Thyroid gland (tissue), 4 donors: ENCODE measurements at regions not wholly inside any gene's neighbourhood (a gene's known extent, or its start where the extent isn't known, plus 50 kb on each side); places are given as distances from the start of the nearest gene placed in this dataset.
"Not testable (repeated sequence)": the region's sequence is repeated elsewhere in the genome, so short reads cannot be mapped to it uniquely, and the experiment has no call there.

ENCODE experiments used
- DNase-seq, 2 donors: peaks; one replicate each; pipeline ENCODE4 v3.0.0-alpha.2; 2019
- H3K27ac ChIP-seq, 3 donors: fragments of 200-600 bp; sonication (generic); 1 replicate in 2 of 3; 2 replicates in 1 of 3; pipeline ENCODE4 v1.5.1; 2016 to 2019; ENCODE audit warnings: mild to moderate bottlenecking in 1 of 3, moderate library complexity in 1 of 3
- H3K27me3 ChIP-seq: fragments of 200-600 bp; sonication (generic); one replicate; pipeline ENCODE4 v1.5.1; 2019
- H3K36me3 ChIP-seq, 2 donors: fragments of 200-600 bp; sonication (generic); one replicate each; pipeline ENCODE4 v1.5.1; 2016 to 2019
- H3K4me1 ChIP-seq, 2 donors: fragments of 200-600 bp; sonication (generic); one replicate each; pipeline ENCODE4 v1.5.1; 2017 to 2019
- H3K4me3 ChIP-seq, 3 donors: fragments of 200-600 bp; sonication (generic); replicated peaks in 1 of 3; 1 replicate in 2 of 3; 2 replicates in 1 of 3; pipeline ENCODE4 v1.5.1; 2016; ENCODE audit warnings: mild to moderate bottlenecking in 1 of 3
- H3K9me3 ChIP-seq: fragments of 200-600 bp; sonication (generic); one replicate; pipeline ENCODE4 v1.5.1; 2017
- WGBS, 2 donors: methylation state at CpG; one replicate each; pipeline ENCODE4 v1.1.5; 2017; 5-methylcytosine and 5-hydroxymethylcytosine counted together
- intact Hi-C: fragments of 100-400 bp; cut with DNase I; formaldehyde crosslinking; loops from one replicate; pipeline ENCODE4 v1.15.1; 2023

- DNase-seq, intact Hi-C loops: not testable (repeated sequence)
These were observed 2826.4 kb downstream of the RPIA start for GRCh38 chr2:91517846-91518245.

GRCh38 chr2:91518361-91518981 lies 2827.0 kb downstream of the RPIA start:
- DNase-seq, H3K36me3 ChIP-seq, H3K4me1 ChIP-seq, H3K27me3 ChIP-seq, H3K4me3 ChIP-seq, intact Hi-C loops, H3K27ac ChIP-seq, H3K9me3 ChIP-seq: not testable (repeated sequence)
- WGBS, 2 donors: 87% methylated on average over 2 of the region's 5 CpGs; no CpG with 5 or more reads in 1 of the 2 donors

More at GRCh38 chr2:91517846-91518245, 2826.4 kb downstream of the RPIA start:
- H3K27me3 ChIP-seq, H3K4me3 ChIP-seq, H3K9me3 ChIP-seq, H3K27ac ChIP-seq, H3K4me1 ChIP-seq, H3K36me3 ChIP-seq: not testable (repeated sequence)
- WGBS, 2 donors: 67% methylated on average over 1 of the region's 1 CpG; no CpG with 5 or more reads in 1 of the 2 donors

GRCh38 chr2:91519359-91519758 lies 2827.9 kb downstream of the RPIA start:
- H3K27me3 ChIP-seq, intact Hi-C loops, H3K9me3 ChIP-seq, DNase-seq, H3K4me3 ChIP-seq, H3K36me3 ChIP-seq, H3K4me1 ChIP-seq, H3K27ac ChIP-seq: not testable (repeated sequence)
- 100% methylated on average over 1 of the region's 3 CpGs; no CpG with 5 or more reads in 1 of the 2 donors for WGBS, 2 donors

- H3K27me3 ChIP-seq, intact Hi-C loops, H3K36me3 ChIP-seq, H3K4me3 ChIP-seq, H3K9me3 ChIP-seq, H3K27ac ChIP-seq, DNase-seq, H3K4me1 ChIP-seq: not testable (repeated sequence)
- no CpG with 5 or more reads among the region's 5 CpGs for WGBS, 2 donors
These were observed 2828.4 kb downstream of the RPIA start for GRCh38 chr2:91519914-91520313.

- intact Hi-C loops, H3K9me3 ChIP-seq, H3K36me3 ChIP-seq, H3K27ac ChIP-seq, H3K4me3 ChIP-seq, H3K4me1 ChIP-seq, H3K27me3 ChIP-seq, DNase-seq: not testable (repeated sequence)
- WGBS, 2 donors: 80% methylated on average over 1 of the region's 3 CpGs; no CpG with 5 or more reads in 1 of the 2 donors
These were observed 2829.1 kb downstream of the RPIA start for GRCh38 chr2:91520523-91520922.

GRCh38 chr2:91520972-91521535 lies 2829.6 kb downstream of the RPIA start:
- intact Hi-C loops, H3K36me3 ChIP-seq, H3K27me3 ChIP-seq, H3K9me3 ChIP-seq, H3K4me1 ChIP-seq, DNase-seq, H3K27ac ChIP-seq, H3K4me3 ChIP-seq: not testable (repeated sequence)
- whole genome bisulfite sequencing, 2 donors: no CpG with 5 or more reads among the region's 7 CpGs

- H3K4me3 ChIP-seq, DNase-seq, H3K27me3 ChIP-seq, H3K9me3 ChIP-seq, H3K4me1 ChIP-seq, H3K27ac ChIP-seq, intact Hi-C loops, H3K36me3 ChIP-seq: not testable (repeated sequence)
- WGBS, 2 donors: no CpG with 5 or more reads among the region's 4 CpGs
These were observed 2830.5 kb downstream of the RPIA start for GRCh38 chr2:91521944-91522343.

- H3K9me3 ChIP-seq, intact Hi-C loops, H3K4me3 ChIP-seq, H3K4me1 ChIP-seq, H3K36me3 ChIP-seq, DNase-seq, H3K27ac ChIP-seq, H3K27me3 ChIP-seq: not testable (repeated sequence)
- no CpG with 5 or more reads among the region's 5 CpGs for WGBS, 2 donors
These were observed 2831.4 kb downstream of the RPIA start for GRCh38 chr2:91522877-91523276.

GRCh38 chr2:91523751-91524150 lies 2832.3 kb downstream of the RPIA start:
- H3K27me3 ChIP-seq, H3K27ac ChIP-seq, H3K36me3 ChIP-seq, H3K4me1 ChIP-seq, H3K4me3 ChIP-seq, H3K9me3 ChIP-seq, intact Hi-C loops, DNase-seq: not testable (repeated sequence)
- WGBS, 2 donors: no CpG with 5 or more reads among the region's 3 CpGs

GRCh38 chr2:91525587-91525986 lies 2834.1 kb downstream of the RPIA start:
- H3K4me1 ChIP-seq, H3K27me3 ChIP-seq, H3K27ac ChIP-seq, H3K4me3 ChIP-seq, intact Hi-C loops, H3K9me3 ChIP-seq, DNase-seq, H3K36me3 ChIP-seq: not testable (repeated sequence)
- 100% methylated on average over 1 of the region's 2 CpGs; no CpG with 5 or more reads in 1 of the 2 donors for WGBS, 2 donors

GRCh38 chr2:91526083-91526482 lies 2834.6 kb downstream of the RPIA start:
- H3K4me3 ChIP-seq, H3K36me3 ChIP-seq, H3K27ac ChIP-seq, intact Hi-C loops, H3K9me3 ChIP-seq, DNase-seq, H3K27me3 ChIP-seq, H3K4me1 ChIP-seq: not testable (repeated sequence)
- no CpG with 5 or more reads among the region's 5 CpGs for WGBS, 2 donors

GRCh38 chr2:91527056-91527455 lies 2835.6 kb downstream of the RPIA start:
- H3K36me3 ChIP-seq, H3K9me3 ChIP-seq, H3K27ac ChIP-seq, H3K27me3 ChIP-seq, H3K4me3 ChIP-seq, H3K4me1 ChIP-seq, intact Hi-C loops, DNase-seq: not testable (repeated sequence)
- WGBS, 2 donors: 80% methylated on average over 1 of the region's 2 CpGs; no CpG with 5 or more reads in 1 of the 2 donors

GRCh38 chr2:91527491-91528031 lies 2836.1 kb downstream of the RPIA start:
- H3K4me3 ChIP-seq, H3K27ac ChIP-seq, H3K4me1 ChIP-seq, H3K27me3 ChIP-seq, H3K36me3 ChIP-seq, H3K9me3 ChIP-seq, DNase-seq, intact Hi-C loops: not testable (repeated sequence)
- WGBS, 2 donors: 89 to 93% methylated on average over 3 to 4 of the region's 7 CpGs
